SK-N-SH (cell line): ENCODE measurements at regions not wholly inside any gene's neighbourhood (a gene's known extent, or its start where the extent isn't known, plus 50 kb on each side); places are given as distances from the start of the nearest gene placed in this dataset.

Experiments
- CTCF ChIA-PET: fragments of 300-600, 350-600 bp; formaldehyde crosslinking; extraction: SDS; loops from one replicate; lab custom pipeline; 2021; lab: Yijun Ruan, JAX
- POLR2A ChIA-PET: fragments of 350-600 bp; sonication (Branson Sonifier 250); formaldehyde crosslinking; extraction: SDS; loops from one replicate; lab custom pipeline; 2020; ENCODE audit warnings: antibody characterized with exemption, inconsistent platforms; lab: Yijun Ruan, JAX
- DNase-seq: peaks from one replicate; pipeline ENCODE4 v3.0.0; 2012
- H2AFZ ChIP-seq: fragments of 200-600 bp; sonication (generic); 2 replicates; pipeline ENCODE4 v1.8.1; 2016; ENCODE audit warnings: antibody characterized with exemption, mild to moderate bottlenecking, low read depth
- H3F3A ChIP-seq: fragments of 200-600 bp; sonication (generic); replicated peaks from 2 replicates; pipeline ENCODE3; 2016; ENCODE audit warnings: antibody characterized with exemption, mild to moderate bottlenecking; ENCODE audit not compliant: insufficient read depth
- H3K27ac ChIP-seq, 2 experiments: fragments of 200-500 bp in 1 of 2; fragments of 200-600 bp in 1 of 2; sonication (Bioruptor generic) in 1 of 2; sonication (generic), shearing (Covaris generic) in 1 of 2; 2 replicates each; pipeline versions ENCODE4 v1.5.1 to v1.6.1; 2014 to 2016; ENCODE audit warnings: low read depth in 2 of 2, inconsistent platforms in 1 of 2, low read length in 1 of 2, mild to moderate bottlenecking in 1 of 2, mixed read lengths in 1 of 2
- H3K27me3 ChIP-seq: fragments of 200-600 bp; sonication (generic), shearing (Covaris generic); 2 replicates; pipeline ENCODE4 v1.6.1; 2016; ENCODE audit warnings: mixed run types; ENCODE audit not compliant: insufficient read depth
- H3K36me3 ChIP-seq, 2 experiments: fragments of 200-500 bp in 1 of 2; fragments of 200-600 bp in 1 of 2; sonication (Bioruptor generic) in 1 of 2; sonication (generic) in 1 of 2; replicated peaks in 1 of 2; 2 replicates each; pipeline versions ENCODE3 to v1.5.1; 2014 to 2016; ENCODE audit warnings: low read length in 1 of 2, mild to moderate bottlenecking in 1 of 2; ENCODE audit not compliant: insufficient read depth in 2 of 2, control insufficient read depth in 1 of 2
- H3K4me1 ChIP-seq, 2 experiments: fragments of 200-500 bp in 1 of 2; fragments of 200-600 bp in 1 of 2; sonication (Bioruptor generic) in 1 of 2; sonication (generic), shearing (Covaris generic) in 1 of 2; 2 replicates each; pipeline versions ENCODE4 v1.5.1 to v1.6.1; 2014 to 2016; ENCODE audit warnings: low read depth in 1 of 2, low read length in 1 of 2, mixed run types in 1 of 2; ENCODE audit not compliant: insufficient read depth in 2 of 2, control insufficient read depth in 1 of 2
- H3K4me2 ChIP-seq: fragments of 200-600 bp; sonication (generic), shearing (Covaris generic); 2 replicates; pipeline ENCODE4 v1.6.1; 2017; ENCODE audit warnings: mixed run types
- H3K4me3 ChIP-seq, 2 experiments: fragments of 200-500 bp in 1 of 2; fragments of 200-600 bp in 1 of 2; sonication (Bioruptor generic) in 1 of 2; sonication (generic), shearing (Covaris generic) in 1 of 2; 2 replicates each; pipeline versions ENCODE4 v1.5.1 to v1.8.1; 2014 to 2016; ENCODE audit warnings: low read depth in 2 of 2, inconsistent platforms in 1 of 2, low read length in 1 of 2, mild to moderate bottlenecking in 1 of 2, mixed read lengths in 1 of 2, moderate library complexity in 1 of 2
- H3K79me2 ChIP-seq: fragments of 200-600 bp; sonication (generic); 2 replicates; pipeline ENCODE4 v1.8.1; 2017; ENCODE audit warnings: mild to moderate bottlenecking; ENCODE audit not compliant: insufficient read depth
- H3K9ac ChIP-seq: fragments of 200-600 bp; sonication (generic); 2 replicates; pipeline ENCODE4 v1.6.1; 2017; ENCODE audit warnings: mixed run types
- H3K9me2 ChIP-seq: fragments of 200-600 bp; sonication (generic); 2 replicates; pipeline ENCODE4 v1.6.1; 2017; ENCODE audit warnings: mixed run types
- H3K9me3 ChIP-seq: fragments of 200-600 bp; sonication (generic); 2 replicates; pipeline ENCODE4 v1.6.1; 2017; ENCODE audit warnings: mixed run types, mild to moderate bottlenecking, moderate library complexity
- H4K20me1 ChIP-seq: fragments of 200-600 bp; sonication (generic); 2 replicates; pipeline ENCODE4 v1.6.1; 2017; ENCODE audit warnings: mild to moderate bottlenecking, mixed run types; ENCODE audit not compliant: insufficient read depth
- CHD2 ChIP-seq: fragments of 150-350 bp; IDR thresholded peaks from 2 replicates; pipeline ENCODE4 v1.6.1; 2018; ENCODE audit warnings: low read length; ENCODE audit not compliant: partially characterized antibody
- ELF1 ChIP-seq: IDR thresholded peaks from 2 replicates; pipeline ENCODE4 v1.4.0; 2012
- EP300 ChIP-seq, 2 experiments: IDR thresholded peaks; 2 replicates each; pipeline versions ENCODE4 v1.4.0 to v1.6.1; 2012; ENCODE audit warnings: borderline replicate concordance in 1 of 2, low read depth in 1 of 2, low read length in 1 of 2
- EZH2phosphoT487 ChIP-seq: fragments of 200-600 bp; sonication (generic); IDR thresholded peaks from 2 replicates; pipeline ENCODE4 v1.6.1; 2017; ENCODE audit warnings: low read depth, mixed run types, mild to moderate bottlenecking, antibody characterized with exemption, moderate library complexity, borderline replicate concordance
- FOSL2 ChIP-seq: IDR thresholded peaks from 2 replicates; pipeline ENCODE4 v1.4.0; 2012; ENCODE audit warnings: low read depth, mild to moderate bottlenecking, moderate library complexity, borderline replicate concordance
- FOXM1 ChIP-seq: IDR thresholded peaks from 2 replicates; pipeline ENCODE4 v1.4.0; 2012; ENCODE audit warnings: low read depth, mild to moderate bottlenecking
- GABPA ChIP-seq: IDR thresholded peaks from 2 replicates; pipeline ENCODE4 v1.4.0; 2012; ENCODE audit warnings: low read depth, mild to moderate bottlenecking
- GATA2 ChIP-seq: sonication (generic); formaldehyde crosslinking; IDR thresholded peaks from 2 replicates; pipeline ENCODE4 v1.5.0; 2020; ENCODE audit warnings: mild to moderate bottlenecking, missing genetic modification reagents
- JUND ChIP-seq: IDR thresholded peaks from 2 replicates; pipeline ENCODE4 v1.4.0; 2012
- MAX ChIP-seq: IDR thresholded peaks from 2 replicates; pipeline ENCODE4 v1.4.0; 2012; ENCODE audit warnings: low read depth
- MXI1 ChIP-seq: IDR thresholded peaks from 2 replicates; pipeline ENCODE4 v1.6.1; 2012; ENCODE audit warnings: mild to moderate bottlenecking, low read depth, low read length, improper control_type of control experiment
- NFIC ChIP-seq: IDR thresholded peaks from 2 replicates; pipeline ENCODE4 v1.4.0; 2012; ENCODE audit warnings: borderline replicate concordance
- PBX3 ChIP-seq: IDR thresholded peaks from 2 replicates; pipeline ENCODE4; 2012
- POLR2AphosphoS5 ChIP-seq: IDR thresholded peaks from 2 replicates; pipeline ENCODE4 v1.6.1; 2012; ENCODE audit warnings: low read depth, low read length
- RAD21 ChIP-seq: IDR thresholded peaks from 2 replicates; pipeline ENCODE4 v1.6.1; 2012; ENCODE audit warnings: mild to moderate bottlenecking, low read length
- SMC3 ChIP-seq: IDR thresholded peaks from 2 replicates; pipeline ENCODE4 v1.6.1; 2012; ENCODE audit warnings: low read depth, low read length, improper control_type of control experiment
- TAF1 ChIP-seq: IDR thresholded peaks from 2 replicates; pipeline ENCODE4 v1.6.1; 2012; ENCODE audit warnings: low read depth, mild to moderate bottlenecking, low read length, moderate library complexity, borderline replicate concordance
- TCF12 ChIP-seq: IDR thresholded peaks from 2 replicates; pipeline ENCODE4 v1.4.0; 2012
- YY1 ChIP-seq: IDR thresholded peaks from 2 replicates; pipeline ENCODE4 v1.4.0; 2012; ENCODE audit warnings: low read depth, mild to moderate bottlenecking
- WGBS: methylation state at CpG from one replicate; pipeline ENCODE4 v1.1.6; 2017; ENCODE audit warnings: low lambda C conversion rate; 5-methylcytosine and 5-hydroxymethylcytosine counted together
- TF ChIP-seq, protein P1 (sequence below): IDR thresholded peaks from 2 replicates; pipeline ENCODE4 v1.4.0; 2012; ENCODE audit warnings: low read depth, borderline replicate concordance
- TF ChIP-seq, protein P2 (sequence below): fragments of 150-350 bp; IDR thresholded peaks from 2 replicates; pipeline ENCODE4 v1.6.1; 2017; ENCODE audit warnings: antibody characterized with exemption, low read length, low read depth, borderline replicate concordance

DNA sequence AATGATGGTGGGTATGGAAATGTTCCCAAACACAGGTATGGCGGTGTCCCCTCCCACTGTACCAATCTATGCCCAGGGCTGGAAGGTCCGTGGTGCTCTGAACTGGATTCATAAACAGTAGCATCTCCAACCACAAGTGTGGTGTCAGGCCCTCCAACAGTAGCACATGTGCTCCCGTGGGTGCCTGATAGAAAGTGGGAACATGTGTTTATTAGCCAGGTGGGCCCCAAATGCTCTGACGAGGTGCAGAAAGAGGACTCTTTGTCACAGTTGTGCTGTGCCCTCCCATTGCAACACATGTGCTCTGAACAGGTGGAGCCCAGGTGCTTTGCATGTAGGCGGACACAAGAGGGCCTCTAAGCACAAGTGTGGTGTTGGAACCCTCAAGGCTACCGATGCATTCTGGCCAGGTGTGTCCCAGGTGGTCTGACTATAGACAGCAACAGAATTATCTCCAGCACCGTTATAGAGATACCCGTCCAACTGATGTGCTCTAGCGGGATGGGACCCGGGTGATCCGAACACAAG is 75.4 kb upstream of the ZNF30 start:
- no peak overlapping the region for H3K27ac ChIP-seq
- H3F3A ChIP-seq = no peaks in the 10 kb centered on the region
- no peak overlapping the region for H2AFZ ChIP-seq
- DNase-seq = no peak
- no peaks in the 10 kb centered on the region for H4K20me1 ChIP-seq
- H3K79me2 ChIP-seq = no peaks in the 10 kb centered on the region
- H3K9me3 ChIP-seq = no peaks in the 10 kb centered on the region
- no peak overlapping the region for H3K9ac ChIP-seq
- H3K4me2 ChIP-seq = no peak overlapping the region
- H3K4me3 ChIP-seq = no peak overlapping the region
- TF ChIP-seq, protein P1, sequence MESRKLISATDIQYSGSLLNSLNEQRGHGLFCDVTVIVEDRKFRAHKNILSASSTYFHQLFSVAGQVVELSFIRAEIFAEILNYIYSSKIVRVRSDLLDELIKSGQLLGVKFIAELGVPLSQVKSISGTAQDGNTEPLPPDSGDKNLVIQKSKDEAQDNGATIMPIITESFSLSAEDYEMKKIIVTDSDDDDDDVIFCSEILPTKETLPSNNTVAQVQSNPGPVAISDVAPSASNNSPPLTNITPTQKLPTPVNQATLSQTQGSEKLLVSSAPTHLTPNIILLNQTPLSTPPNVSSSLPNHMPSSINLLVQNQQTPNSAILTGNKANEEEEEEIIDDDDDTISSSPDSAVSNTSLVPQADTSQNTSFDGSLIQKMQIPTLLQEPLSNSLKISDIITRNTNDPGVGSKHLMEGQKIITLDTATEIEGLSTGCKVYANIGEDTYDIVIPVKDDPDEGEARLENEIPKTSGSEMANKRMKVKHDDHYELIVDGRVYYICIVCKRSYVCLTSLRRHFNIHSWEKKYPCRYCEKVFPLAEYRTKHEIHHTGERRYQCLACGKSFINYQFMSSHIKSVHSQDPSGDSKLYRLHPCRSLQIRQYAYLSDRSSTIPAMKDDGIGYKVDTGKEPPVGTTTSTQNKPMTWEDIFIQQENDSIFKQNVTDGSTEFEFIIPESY = no peak
- TF ChIP-seq, protein P2, sequence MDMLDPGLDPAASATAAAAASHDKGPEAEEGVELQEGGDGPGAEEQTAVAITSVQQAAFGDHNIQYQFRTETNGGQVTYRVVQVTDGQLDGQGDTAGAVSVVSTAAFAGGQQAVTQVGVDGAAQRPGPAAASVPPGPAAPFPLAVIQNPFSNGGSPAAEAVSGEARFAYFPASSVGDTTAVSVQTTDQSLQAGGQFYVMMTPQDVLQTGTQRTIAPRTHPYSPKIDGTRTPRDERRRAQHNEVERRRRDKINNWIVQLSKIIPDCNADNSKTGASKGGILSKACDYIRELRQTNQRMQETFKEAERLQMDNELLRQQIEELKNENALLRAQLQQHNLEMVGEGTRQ = no peak
- H3K4me1 ChIP-seq = no peaks in the 10 kb centered on the region
- H3K36me3 ChIP-seq = no peaks in the 10 kb centered on the region
- POLR2A ChIA-PET = no interaction called here
- WGBS = 46% methylated on average over 11 of the region's 11 CpGs
- H3K27me3 ChIP-seq = no peaks in the 10 kb centered on the region
- no peaks in the 10 kb centered on the region for H3K9me2 ChIP-seq
- CTCF ChIA-PET = no interaction called here

DNA sequence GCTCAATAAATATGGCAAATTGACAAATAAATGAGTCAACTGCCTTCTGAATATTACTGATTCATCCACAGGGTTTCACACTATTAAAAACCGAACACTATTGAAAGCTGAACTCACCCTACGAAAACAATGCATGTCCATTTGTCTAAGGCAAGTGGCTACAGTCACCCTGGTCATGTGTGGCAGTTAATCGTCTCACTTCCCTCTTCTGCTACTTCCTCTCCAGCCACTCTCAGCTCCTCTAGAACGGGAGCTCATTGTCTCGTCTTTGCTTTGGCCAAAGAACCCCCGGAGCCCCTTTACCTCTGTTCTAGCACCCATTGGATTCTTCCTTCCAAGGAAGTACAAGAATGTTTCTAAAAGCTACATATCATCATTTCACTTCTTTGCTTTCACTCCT is 74.4 kb upstream of the ZNF599 start:
- no peak overlapping the region for H3K9ac ChIP-seq
- no peak overlapping the region for H2AFZ ChIP-seq
- no peaks in the 10 kb centered on the region for H3K4me1 ChIP-seq
- no peak for DNase-seq
- H3K4me2 ChIP-seq = no peak overlapping the region
- H4K20me1 ChIP-seq = no peaks in the 10 kb centered on the region
- ChIA-PET CTCF (interaction anchor here (1.2 kb wide), 1 partner anchor 116 kb away, joined by 3 read pairs; no protein-coding TSS in a partner anchor), POLR2A (interaction anchor here (0.6 kb wide), 1 partner anchor 103 kb away, joined by 6 read pairs; no protein-coding TSS in a partner anchor)
- H3K9me2 ChIP-seq = no peaks in the 10 kb centered on the region
- H3K9me3 ChIP-seq = no peaks in the 10 kb centered on the region
- H3K4me3 ChIP-seq = no peak overlapping the region
- no peaks in the 10 kb centered on the region for H3F3A ChIP-seq
- no peaks in the 10 kb centered on the region for H3K27me3 ChIP-seq
- no peaks in the 10 kb centered on the region for H3K36me3 ChIP-seq
- no peak overlapping the region for H3K27ac ChIP-seq
- no peaks in the 10 kb centered on the region for H3K79me2 ChIP-seq
- 24% methylated on average over 6 of the region's 6 CpGs for WGBS
- no peak for TF ChIP-seq RAD21
- no peak for TF ChIP-seq EP300 (IDR thresholded peaks at IDR 0.05; ENCODE audit: borderline replicate concordance in 1 of 2, low read depth in 1 of 2, low read length in 1 of 2)
- no peak for TF ChIP-seq GABPA
- no peak for TF ChIP-seq YY1
- TF ChIP-seq PBX3 = no peak
- no peak for TF ChIP-seq CHD2
- TF ChIP-seq TAF1 = no peak
- no peak for TF ChIP-seq GATA2 (CRISPR knock-in tag)
- no peak for TF ChIP-seq ELF1
- TF ChIP-seq POLR2AphosphoS5 = no peak
- TF ChIP-seq JUND = no peak
- TF ChIP-seq, protein P2 = no peak
- TF ChIP-seq MAX = no peak
- no peak for TF ChIP-seq NFIC
- TF ChIP-seq MXI1 = no peak
- TF ChIP-seq FOSL2 = no peak
- no peak for TF ChIP-seq SMC3
- TF ChIP-seq FOXM1 = no peak
- TF ChIP-seq EZH2phosphoT487 = no peak
- TF ChIP-seq TCF12 = no peak
- TF ChIP-seq, all 33 proteins: peak for 0
